KOPT-K1 (cell line): ENCODE measurements at regions not wholly inside any gene's neighbourhood (a gene's known extent, or its start where the extent isn't known, plus 50 kb on each side); places are given as distances from the start of the nearest gene placed in this dataset.

Source experiments
- H3K27ac ChIP-seq: fragments of 200-600 bp; sonication (generic); 2 replicates; pipeline ENCODE4 v1.5.1; 2016; ENCODE audit warnings: antibody characterized with exemption, mild to moderate bottlenecking, low read depth, low read length; ENCODE audit not compliant: poor library complexity, severe bottlenecking
- H3K36me3 ChIP-seq: fragments of 200-600 bp; sonication (generic); 2 replicates; pipeline ENCODE4 v1.5.1; 2017; ENCODE audit warnings: antibody characterized with exemption, mild to moderate bottlenecking, low read length, moderate library complexity; ENCODE audit not compliant: insufficient read depth
- H3K9me3 ChIP-seq: fragments of 200-600 bp; sonication (generic); 2 replicates; pipeline ENCODE4 v1.5.1; 2017; ENCODE audit warnings: antibody characterized with exemption, low read length, mild to moderate bottlenecking; ENCODE audit not compliant: insufficient read depth, poor library complexity, severe bottlenecking

GRCh38 chr11:112797648-112798293 is 163.4 kb upstream of the NCAM1 start:
- no peak overlapping the region for H3K27ac ChIP-seq
- H3K36me3 ChIP-seq, result no peaks in the 10 kb centered on the region

DNA sequence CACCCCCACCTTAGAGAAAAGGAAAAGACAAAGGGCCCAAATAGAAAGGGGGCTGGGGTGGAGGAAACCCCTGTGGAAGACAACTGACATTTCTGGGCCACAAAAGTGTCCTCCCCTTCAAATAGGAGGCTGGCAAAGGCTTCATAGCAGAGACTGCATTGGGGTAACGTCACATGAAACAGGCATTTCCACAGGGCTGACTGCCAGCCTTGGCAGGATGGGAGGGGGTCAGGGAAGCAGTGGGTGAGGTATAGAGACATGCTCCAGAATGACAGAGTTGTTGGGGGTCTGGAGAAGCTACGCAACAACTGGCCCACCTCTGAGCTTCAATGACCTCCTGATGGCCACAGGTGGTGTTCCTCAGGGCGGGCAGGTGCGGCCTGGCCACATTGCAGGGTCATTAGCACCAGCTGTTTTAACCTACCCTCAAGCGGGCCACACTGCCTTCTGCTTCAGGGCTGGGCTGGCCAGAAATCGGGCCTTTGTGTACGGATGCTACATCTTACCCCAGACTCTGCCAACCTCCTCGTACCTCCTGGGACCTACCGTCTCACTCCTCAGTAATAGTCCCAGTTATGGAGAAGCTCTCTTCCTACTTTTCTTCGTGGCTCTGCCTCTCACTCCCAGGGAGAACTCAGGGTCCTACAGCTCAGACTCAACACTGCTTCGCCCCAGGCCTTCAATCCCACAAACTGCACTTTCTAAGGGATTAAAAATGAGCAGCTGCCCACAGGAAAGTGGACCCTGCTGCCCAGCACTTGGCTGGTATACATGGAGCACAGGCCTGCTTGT is 160.0 kb upstream of the NCAM1 start:
- no peak overlapping the region for H3K27ac ChIP-seq
- no peaks in the 10 kb centered on the region for H3K9me3 ChIP-seq
- no peaks in the 10 kb centered on the region for H3K36me3 ChIP-seq

More at GRCh38 chr11:112797648-112798293, 163.4 kb upstream of the NCAM1 start:
- no peaks in the 10 kb centered on the region for H3K9me3 ChIP-seq

DNA sequence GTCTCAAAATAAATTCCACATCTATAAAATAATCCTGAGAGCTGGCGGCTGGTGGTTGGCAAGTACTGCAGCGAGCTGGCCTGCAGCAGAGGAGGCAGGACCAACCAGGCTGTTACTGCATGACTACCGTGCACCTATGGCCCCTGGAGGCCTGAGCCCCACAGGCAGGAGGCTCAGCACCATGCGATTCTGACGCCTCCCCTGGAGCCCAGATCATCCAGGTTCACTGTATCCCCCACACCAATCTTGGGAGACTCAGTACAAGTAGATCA is 159.5 kb upstream of the NCAM1 start:
- Histone ChIP-seq H3K36me3 (no peaks in the 10 kb centered on the region), H3K27ac (no peak overlapping the region), H3K9me3 (no peaks in the 10 kb centered on the region)

GRCh38 chr11:112805658-112806057 is 155.6 kb upstream of the NCAM1 start:
- H3K9me3 ChIP-seq, result no peaks in the 10 kb centered on the region
- H3K27ac ChIP-seq, result no peak overlapping the region
- no peaks in the 10 kb centered on the region for H3K36me3 ChIP-seq

DNA sequence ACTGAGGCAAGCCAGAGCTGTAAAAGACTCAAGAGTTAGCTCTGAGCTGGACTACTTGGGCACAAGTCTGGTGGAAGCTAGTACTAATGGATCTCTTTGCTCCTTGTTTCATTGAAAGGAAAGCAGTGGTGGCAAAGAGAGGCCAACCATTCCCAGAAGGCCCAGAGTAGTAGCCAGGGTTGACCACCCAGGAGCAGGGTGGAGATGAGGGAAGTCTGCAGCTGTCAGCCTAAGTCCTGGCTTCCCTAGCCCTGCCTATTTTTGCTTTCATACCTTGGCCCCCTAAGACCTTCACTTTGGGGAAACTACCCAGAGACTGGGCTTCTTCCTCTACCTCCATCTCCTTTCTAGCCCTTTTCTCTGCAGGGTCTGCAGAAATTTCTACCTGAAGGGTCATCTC is 155.0 kb upstream of the NCAM1 start:
- Histone ChIP-seq H3K36me3 (no peaks in the 10 kb centered on the region), H3K27ac (no peak overlapping the region), H3K9me3 (no peaks in the 10 kb centered on the region)

GRCh38 chr11:112806876-112807275 is 154.3 kb upstream of the NCAM1 start:
- Histone ChIP-seq H3K36me3 (no peaks in the 10 kb centered on the region), H3K27ac (no peak overlapping the region), H3K9me3 (no peaks in the 10 kb centered on the region)

DNA sequence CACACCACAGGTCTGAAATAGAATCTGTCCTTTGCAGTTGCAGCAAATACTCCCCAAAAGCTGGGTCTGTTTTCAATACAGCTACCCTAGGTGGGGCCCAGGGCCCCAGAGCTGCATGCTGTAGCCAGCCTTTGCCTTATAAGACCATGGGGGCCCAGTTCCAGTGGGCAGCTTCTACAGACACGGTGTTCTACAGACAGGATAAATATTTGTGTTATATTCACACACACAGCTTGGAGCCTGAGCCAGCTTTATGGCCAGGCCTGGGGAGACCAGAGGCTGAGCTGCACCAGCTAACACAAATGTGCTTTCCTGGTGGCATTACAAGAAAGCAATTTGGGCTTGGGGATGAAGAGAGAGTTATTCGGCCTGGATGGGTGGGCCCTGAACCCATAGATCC is 151.8 kb upstream of the NCAM1 start:
- no peaks in the 10 kb centered on the region for H3K9me3 ChIP-seq
- no peak overlapping the region for H3K27ac ChIP-seq
- no peaks in the 10 kb centered on the region for H3K36me3 ChIP-seq

DNA sequence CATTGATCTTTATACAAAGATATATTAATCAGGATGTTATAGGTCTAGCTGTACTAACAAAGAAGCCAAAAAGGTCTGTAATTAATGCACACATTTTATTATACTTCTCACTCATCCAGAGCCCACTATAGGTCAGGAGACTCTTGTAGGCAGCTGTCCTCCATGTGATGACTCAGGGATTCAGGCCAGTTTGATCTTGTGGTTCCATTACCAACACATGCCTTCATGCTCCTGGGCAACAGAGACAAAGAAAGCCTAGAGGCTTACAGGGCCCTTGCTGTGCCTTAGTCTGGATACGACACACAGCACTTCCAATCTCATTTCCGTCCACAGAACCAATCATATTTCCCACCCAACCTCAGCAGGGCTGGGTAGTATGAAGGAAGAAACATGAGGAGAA is 150.3 kb upstream of the NCAM1 start:
- Histone ChIP-seq H3K36me3 (no peaks in the 10 kb centered on the region), H3K27ac (no peak overlapping the region), H3K9me3 (no peaks in the 10 kb centered on the region)

DNA sequence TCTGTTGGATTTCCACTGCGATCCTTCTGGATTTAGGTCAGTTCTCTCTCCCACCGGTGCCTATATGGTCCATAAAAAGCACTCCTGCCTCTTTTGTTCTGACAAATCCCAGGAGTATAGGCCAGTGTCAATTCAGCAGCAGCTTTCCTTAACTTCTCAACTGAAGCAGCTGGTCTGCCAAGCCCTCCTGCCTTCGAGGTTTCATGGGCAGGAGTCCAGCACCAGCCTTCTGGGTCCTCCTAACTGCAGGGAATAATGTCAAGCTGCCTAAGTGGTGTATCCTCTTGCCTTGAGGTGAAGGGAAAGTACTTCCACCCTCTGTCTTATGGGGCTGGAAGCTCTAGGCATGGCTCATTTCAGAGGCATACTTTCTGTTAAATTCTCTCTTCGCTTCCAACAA is 149.4 kb upstream of the NCAM1 start:
- Histone ChIP-seq H3K9me3 (no peaks in the 10 kb centered on the region), H3K27ac (no peak overlapping the region), H3K36me3 (no peaks in the 10 kb centered on the region)

DNA sequence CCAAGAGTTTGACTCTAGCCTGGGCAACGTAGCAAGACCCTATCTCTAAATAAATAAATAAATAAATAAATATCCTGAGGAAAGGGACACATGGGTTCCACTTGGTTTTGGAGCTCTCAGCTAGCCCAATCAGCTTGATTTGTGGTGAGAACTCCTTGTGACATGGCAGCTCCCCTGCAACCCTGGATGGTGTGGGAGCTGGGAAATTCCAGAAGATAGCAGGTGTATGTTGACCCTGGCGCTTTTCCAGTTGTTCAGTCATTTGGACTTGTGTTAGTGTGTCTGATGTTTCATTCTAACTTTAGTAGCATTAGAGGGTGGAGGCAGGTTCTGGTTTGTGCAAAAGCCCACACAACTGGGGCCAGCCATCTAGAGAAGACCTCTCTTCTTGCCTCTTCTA is 148.5 kb upstream of the NCAM1 start:
- no peaks in the 10 kb centered on the region for H3K9me3 ChIP-seq
- H3K27ac ChIP-seq, result no peak overlapping the region
- no peaks in the 10 kb centered on the region for H3K36me3 ChIP-seq

- no peaks in the 10 kb centered on the region for H3K9me3 ChIP-seq
Measured at GRCh38 chr11:112814168-112814567, 147.1 kb upstream of the NCAM1 start.

GRCh38 chr11:112817376-112817775 is 143.8 kb upstream of the NCAM1 start:
- Histone ChIP-seq H3K36me3 (no peaks in the 10 kb centered on the region), H3K9me3 (no peaks in the 10 kb centered on the region), H3K27ac (no peak overlapping the region)

More at GRCh38 chr11:112814168-112814567, 147.1 kb upstream of the NCAM1 start:
- no peak overlapping the region for H3K27ac ChIP-seq
- no peaks in the 10 kb centered on the region for H3K36me3 ChIP-seq

- H3K27ac ChIP-seq, result no peak overlapping the region
- no peaks in the 10 kb centered on the region for H3K36me3 ChIP-seq
- H3K9me3 ChIP-seq, result no peaks in the 10 kb centered on the region
Measured at GRCh38 chr11:112822478-112823274, 138.5 kb upstream of the NCAM1 start.

- Histone ChIP-seq H3K27ac (no peak overlapping the region), H3K9me3 (no peaks in the 10 kb centered on the region), H3K36me3 (no peaks in the 10 kb centered on the region)
Measured at GRCh38 chr11:112826026-112826425, 135.2 kb upstream of the NCAM1 start.

DNA sequence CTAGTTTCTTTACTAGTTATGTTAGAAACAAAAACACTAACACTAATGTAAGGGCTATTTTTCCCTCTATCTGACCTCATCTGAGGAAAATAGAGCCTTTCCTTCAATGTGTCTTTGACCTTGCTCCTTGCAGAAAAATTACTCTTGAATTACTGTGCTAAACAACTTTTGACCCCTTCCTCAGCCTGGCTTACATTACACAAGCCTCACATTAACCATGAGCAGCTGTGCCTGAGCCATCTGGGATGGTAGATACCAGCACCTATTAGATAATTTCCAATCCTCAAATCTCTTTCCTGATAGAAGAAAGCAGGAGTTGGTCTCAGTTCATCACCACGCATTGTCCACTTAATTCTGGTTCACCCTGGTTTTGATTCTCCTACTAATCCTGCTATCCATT is 134.4 kb upstream of the NCAM1 start:
- H3K27ac ChIP-seq, result no peak overlapping the region
- H3K36me3 ChIP-seq, result no peaks in the 10 kb centered on the region
- H3K9me3 ChIP-seq, result no peaks in the 10 kb centered on the region
